Endothelial cell of umbilical vein (primary cell): ENCODE measurements at regions not wholly inside any gene's neighbourhood (a gene's known extent, or its start where the extent isn't known, plus 50 kb on each side); places are given as distances from the start of the nearest gene placed in this dataset.

Experiments used
- BruUV-seq: library from RNA; stranded (reverse); fragments of 400-500 nt; replicated peaks from 2 replicates; lab custom pipeline; 2021; lab: Mats Ljungman, UMichigan
- CTCF ChIA-PET: fragments of 300-600, 350-600 bp; sonication (Branson Sonifier 250); formaldehyde crosslinking; loops from one replicate; lab custom pipeline; 2021; ENCODE audit warnings: antibody characterized with exemption, inconsistent platforms; lab: Charles Lee
- POLR2A ChIA-PET: fragments of 300-600, 350-600 bp; sonication (Branson Sonifier 250); formaldehyde crosslinking; loops from one replicate; lab custom pipeline; 2021; ENCODE audit warnings: antibody characterized with exemption, inconsistent platforms; lab: Charles Lee
- DNase-seq: peaks from one replicate; pipeline ENCODE4 v3.0.0-alpha.2; 2011; ENCODE audit warnings: low read depth, low spot score
- FAIRE-seq: peaks from 2 replicates; lab custom pipeline; 2011; peaks lifted over from hg19 to GRCh38; lab: Jason Lieb, UNC
- H2AFZ ChIP-seq: 2 replicates; pipeline ENCODE4 v1.6.0; 2012; ENCODE audit warnings: low read depth, low read length, control low read depth, inconsistent platforms
- H3K27ac ChIP-seq: 2 replicates; pipeline ENCODE4 v1.5.1; 2011; ENCODE audit warnings: low read depth, mild to moderate bottlenecking, control low read depth, low read length, moderate library complexity; ENCODE audit not compliant: insufficient read depth
- H3K27me3 ChIP-seq, 2 experiments: 2 replicates each; pipeline versions ENCODE4 v1.6.0 to v1.6.1; 2011; ENCODE audit warnings: low read length in 2 of 2, mixed read lengths in 1 of 2; ENCODE audit not compliant: control insufficient read depth in 2 of 2, insufficient read depth in 2 of 2
- H3K36me3 ChIP-seq, 2 experiments: 2 replicates in 1 of 2; 3 replicates in 1 of 2; pipeline ENCODE4 v1.5.1; 2011; ENCODE audit warnings: low read length in 2 of 2, mild to moderate bottlenecking in 1 of 2, moderate library complexity in 1 of 2; ENCODE audit not compliant: control insufficient read depth in 2 of 2, insufficient read depth in 2 of 2; ENCODE audit errors: extremely low read depth in 1 of 2
- H3K4me1 ChIP-seq: 3 replicates; pipeline ENCODE4 v1.5.1; 2011; ENCODE audit warnings: mild to moderate bottlenecking, low read length; ENCODE audit not compliant: control insufficient read depth, insufficient read depth; ENCODE audit errors: extremely low read depth
- H3K4me2 ChIP-seq: 2 replicates; pipeline ENCODE4 v1.6.1; 2011; ENCODE audit warnings: low read length, control low read depth, mixed read lengths; ENCODE audit not compliant: insufficient read depth
- H3K4me3 ChIP-seq, 3 experiments: fragments of 200-600 bp in 1 of 3; sonication (generic), shearing (Covaris generic) in 1 of 3; replicated peaks in 1 of 3; 2 replicates each; pipeline ENCODE4 v1.5.1; 2011 to 2016; ENCODE audit warnings: control low read depth in 3 of 3, low read length in 3 of 3, mild to moderate bottlenecking in 2 of 3, inconsistent platforms in 1 of 3, low read depth in 1 of 3, moderate library complexity in 1 of 3; ENCODE audit not compliant: insufficient read depth in 1 of 3
- H3K79me2 ChIP-seq: 2 replicates; pipeline ENCODE4 v1.6.0; 2012; ENCODE audit warnings: low read length, inconsistent platforms; ENCODE audit not compliant: control insufficient read depth, insufficient read depth
- H3K9ac ChIP-seq: replicated peaks from 2 replicates; pipeline ENCODE3; 2011; ENCODE audit warnings: low read length, control low read depth; ENCODE audit not compliant: insufficient read depth; ENCODE audit errors: extremely low read depth
- H3K9me1 ChIP-seq: replicated peaks from 3 replicates; pipeline ENCODE4 v1.6.0; 2011; ENCODE audit warnings: mild to moderate bottlenecking, low read length; ENCODE audit not compliant: control insufficient read depth, insufficient read depth; ENCODE audit errors: extremely low read depth
- H3K9me3 ChIP-seq: replicated peaks from 2 replicates; pipeline ENCODE4 v1.5.1; 2012; ENCODE audit warnings: low read length, inconsistent platforms; ENCODE audit not compliant: control insufficient read depth, insufficient read depth
- H4K20me1 ChIP-seq: replicated peaks from 2 replicates; pipeline ENCODE3; 2011; ENCODE audit warnings: mild to moderate bottlenecking, low read length; ENCODE audit not compliant: control insufficient read depth, insufficient read depth; ENCODE audit errors: extremely low read depth
- EZH2 ChIP-seq: IDR thresholded peaks from 2 replicates; pipeline ENCODE4 v1.6.1; 2012; ENCODE audit warnings: borderline replicate concordance, low read depth, mild to moderate bottlenecking, moderate library complexity, low read length, inconsistent platforms; ENCODE audit not compliant: severe bottlenecking
- FOS ChIP-seq: IDR thresholded peaks from 2 replicates; pipeline ENCODE4 v1.6.1; 2011; ENCODE audit warnings: mild to moderate bottlenecking, low read length, moderate library complexity, borderline replicate concordance; ENCODE audit not compliant: insufficient read depth
- GATA2 ChIP-seq: IDR thresholded peaks from 2 replicates; pipeline ENCODE4 v1.7.0; 2011; ENCODE audit warnings: low read depth, mild to moderate bottlenecking, moderate library complexity, mixed read lengths, low read length; ENCODE audit not compliant: insufficient read length, insufficient read depth
- JUN ChIP-seq: IDR thresholded peaks from 2 replicates; pipeline ENCODE4 v1.6.1; 2011; ENCODE audit warnings: borderline replicate concordance, low read depth; ENCODE audit not compliant: insufficient read length, insufficient read depth
- MYC ChIP-seq: IDR thresholded peaks from one replicate; pipeline ENCODE4 v1.6.1; 2011; ENCODE audit warnings: mild to moderate bottlenecking, low read depth, low read length
- POLR2A ChIP-seq: IDR thresholded peaks from 2 replicates; pipeline ENCODE4 v1.6.1; 2012; ENCODE audit warnings: low read depth, mild to moderate bottlenecking, control low read depth, low read length
- POLR2AphosphoS5 ChIP-seq: IDR thresholded peaks from 2 replicates; pipeline ENCODE4 v1.6.1; 2012; ENCODE audit warnings: low read depth, mild to moderate bottlenecking, control low read depth, low read length, moderate library complexity; ENCODE audit not compliant: insufficient read depth
- dilution Hi-C: fragments of 300-500 bp; cut with MboI; formaldehyde crosslinking; loops from one replicate; pipeline ENCODE4 v1.15.0; 2019; ENCODE audit warnings: low sequenced_read_pairs; ENCODE audit not compliant: extremely low pct_ligation_motif_present
- intact Hi-C: fragments of 100-400 bp; cut with micrococcal nuclease; formaldehyde crosslinking; loops from one replicate; pipeline ENCODE4 v1.10.0; 2022
- TF ChIP-seq, protein P1 (sequence below): IDR thresholded peaks from 2 replicates; pipeline ENCODE4 v1.6.1; 2011; ENCODE audit not compliant: insufficient read depth, insufficient read length
- TF ChIP-seq, protein P2 (sequence below), 2 donors: IDR thresholded peaks; 1 replicate in 1 of 2; 2 replicates in 1 of 2; pipeline ENCODE4 v1.5.1; 2011; ENCODE audit warnings: low read length in 2 of 2, mild to moderate bottlenecking in 2 of 2, moderate library complexity in 2 of 2, control low read depth in 1 of 2, inconsistent platforms in 1 of 2, low read depth in 1 of 2; ENCODE audit not compliant: insufficient read depth in 1 of 2; ENCODE audit errors: extremely low read depth in 1 of 2

- no peaks in the 10 kb centered on the region for H3K79me2 ChIP-seq
- no peak overlapping the region for H2AFZ ChIP-seq
- H3K9me1 ChIP-seq = no peaks in the 10 kb centered on the region
- H3K27ac ChIP-seq = no peak overlapping the region
- no peaks in the 10 kb centered on the region for H3K36me3 ChIP-seq
- H3K4me3 ChIP-seq = no peak overlapping the region
- H3K4me2 ChIP-seq = no peak overlapping the region
- TF ChIP-seq POLR2A (no peak), JUN (no peak), POLR2AphosphoS5 (no peak), FOS (no peak), EZH2 (no peak), MYC (no peak), GATA2 (no peak)
- TF ChIP-seq, protein P1, sequence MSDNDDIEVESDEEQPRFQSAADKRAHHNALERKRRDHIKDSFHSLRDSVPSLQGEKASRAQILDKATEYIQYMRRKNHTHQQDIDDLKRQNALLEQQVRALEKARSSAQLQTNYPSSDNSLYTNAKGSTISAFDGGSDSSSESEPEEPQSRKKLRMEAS = no peak
- TF ChIP-seq, protein P2, sequence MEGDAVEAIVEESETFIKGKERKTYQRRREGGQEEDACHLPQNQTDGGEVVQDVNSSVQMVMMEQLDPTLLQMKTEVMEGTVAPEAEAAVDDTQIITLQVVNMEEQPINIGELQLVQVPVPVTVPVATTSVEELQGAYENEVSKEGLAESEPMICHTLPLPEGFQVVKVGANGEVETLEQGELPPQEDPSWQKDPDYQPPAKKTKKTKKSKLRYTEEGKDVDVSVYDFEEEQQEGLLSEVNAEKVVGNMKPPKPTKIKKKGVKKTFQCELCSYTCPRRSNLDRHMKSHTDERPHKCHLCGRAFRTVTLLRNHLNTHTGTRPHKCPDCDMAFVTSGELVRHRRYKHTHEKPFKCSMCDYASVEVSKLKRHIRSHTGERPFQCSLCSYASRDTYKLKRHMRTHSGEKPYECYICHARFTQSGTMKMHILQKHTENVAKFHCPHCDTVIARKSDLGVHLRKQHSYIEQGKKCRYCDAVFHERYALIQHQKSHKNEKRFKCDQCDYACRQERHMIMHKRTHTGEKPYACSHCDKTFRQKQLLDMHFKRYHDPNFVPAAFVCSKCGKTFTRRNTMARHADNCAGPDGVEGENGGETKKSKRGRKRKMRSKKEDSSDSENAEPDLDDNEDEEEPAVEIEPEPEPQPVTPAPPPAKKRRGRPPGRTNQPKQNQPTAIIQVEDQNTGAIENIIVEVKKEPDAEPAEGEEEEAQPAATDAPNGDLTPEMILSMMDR (IDR thresholded peaks at IDR 0.05; ENCODE audit: extremely low read depth in 1 of 2, insufficient read depth in 1 of 2, low read depth in 1 of 2, low read length in 2 of 2) = no peak
- POLR2A ChIA-PET = no interaction called here
- H4K20me1 ChIP-seq = no peaks in the 10 kb centered on the region
- no peaks in the 10 kb centered on the region for H3K27me3 ChIP-seq
- H3K9ac ChIP-seq = no peak overlapping the region
- H3K9me3 ChIP-seq = no peaks in the 10 kb centered on the region
- no TSS peak for BruUV-seq
- intact Hi-C loops (no loop called here), dilution Hi-C loops (no loop called here)
- DNase-seq (no peak), FAIRE-seq (no peak)
- H3K4me1 ChIP-seq = peaks cover 16% of the 10 kb centered on the region
- CTCF ChIA-PET = interaction anchor here (0.6 to 0.9 kb wide), 2 partner anchors 10 to 67 kb away, joined by 3 read pairs; no protein-coding TSS in a partner anchor
Measured at GRCh38 chr3:194908496-194908895, 222.8 kb downstream of the FAM43A start.
